Non-pigmented ciliary epithelial cell (primary cell): ENCODE measurements at regions not wholly inside any gene's neighbourhood (a gene's known extent, or its start where the extent isn't known, plus 50 kb on each side); places are given as distances from the start of the nearest gene placed in this dataset.
"Not testable (repeated sequence)": the region's sequence is repeated elsewhere in the genome, so short reads cannot be mapped to it uniquely, and the experiment has no call there.

Experiments
- DNase-seq: peaks from one replicate; pipeline ENCODE4 v3.0.0-alpha.2; 2010; ENCODE audit warnings: low read depth

- no peak for DNase-seq
These were observed 177.1 kb upstream of the SULF2 start for GRCh38 chr20:47962286-47962963.

DNA sequence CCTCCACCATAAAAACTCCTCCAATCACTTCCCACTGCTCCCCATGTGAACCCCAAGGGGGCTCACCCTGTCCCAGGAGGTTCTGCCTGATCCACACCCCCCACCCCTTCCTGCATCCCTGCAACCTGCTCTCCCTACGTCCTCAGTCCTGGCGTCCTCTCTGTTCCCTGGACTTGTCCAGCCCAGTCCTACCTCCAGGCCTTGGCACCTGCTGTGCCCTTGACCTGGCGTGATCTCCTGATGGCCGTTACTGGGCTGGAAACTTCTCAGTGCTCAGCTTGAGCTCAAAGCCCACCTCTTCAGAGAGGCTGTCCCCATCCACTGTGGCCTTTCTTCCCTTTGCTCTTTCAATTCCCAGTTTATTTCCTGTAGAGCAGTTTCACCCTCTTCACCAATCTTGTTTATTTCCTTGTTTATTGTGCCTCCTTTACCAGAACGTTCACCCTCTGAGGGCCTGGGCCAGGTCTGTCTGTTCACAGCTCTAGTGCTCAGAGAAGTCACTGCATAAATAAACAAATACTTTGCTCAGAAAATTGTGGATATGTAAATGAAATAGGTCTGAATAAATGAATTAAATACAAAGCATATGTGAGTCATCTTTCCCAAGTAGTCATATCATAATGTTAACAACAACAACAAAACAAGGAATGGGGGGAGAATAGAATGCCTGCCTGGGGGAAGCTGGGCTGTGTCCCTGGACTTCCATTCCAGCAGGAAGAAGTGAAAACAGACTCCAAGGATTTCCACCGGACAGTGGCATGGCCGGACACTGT, 175.7 kb upstream of the SULF2 start:
- DNase-seq = no peak

- no peak for DNase-seq
These were observed 175.0 kb upstream of the SULF2 start for GRCh38 chr20:47960277-47960676.

GRCh38 chr20:47957989-47958801, 172.9 kb upstream of the SULF2 start:
- not testable (repeated sequence) for DNase-seq

DNA sequence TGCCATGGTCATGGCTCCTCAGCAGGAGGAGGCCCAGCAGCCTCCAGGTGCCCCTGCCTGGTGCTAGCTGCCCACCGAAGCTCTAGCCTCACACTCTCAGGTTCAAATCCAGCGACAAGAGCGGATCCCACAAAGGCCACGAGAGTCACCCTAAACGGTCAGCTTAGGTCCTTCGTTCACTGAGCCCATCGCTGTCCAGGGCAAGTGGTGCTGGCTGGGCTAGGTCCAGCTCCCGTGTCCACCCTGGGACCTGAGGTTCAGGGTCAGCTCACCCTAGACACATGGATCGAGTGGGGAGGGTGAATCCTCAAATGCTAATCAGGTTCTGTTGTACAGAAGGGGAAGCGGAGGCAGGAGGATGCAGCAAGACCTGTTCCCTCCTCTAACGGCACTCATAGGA, 171.9 kb upstream of the SULF2 start:
- DNase-seq = no peak

DNA sequence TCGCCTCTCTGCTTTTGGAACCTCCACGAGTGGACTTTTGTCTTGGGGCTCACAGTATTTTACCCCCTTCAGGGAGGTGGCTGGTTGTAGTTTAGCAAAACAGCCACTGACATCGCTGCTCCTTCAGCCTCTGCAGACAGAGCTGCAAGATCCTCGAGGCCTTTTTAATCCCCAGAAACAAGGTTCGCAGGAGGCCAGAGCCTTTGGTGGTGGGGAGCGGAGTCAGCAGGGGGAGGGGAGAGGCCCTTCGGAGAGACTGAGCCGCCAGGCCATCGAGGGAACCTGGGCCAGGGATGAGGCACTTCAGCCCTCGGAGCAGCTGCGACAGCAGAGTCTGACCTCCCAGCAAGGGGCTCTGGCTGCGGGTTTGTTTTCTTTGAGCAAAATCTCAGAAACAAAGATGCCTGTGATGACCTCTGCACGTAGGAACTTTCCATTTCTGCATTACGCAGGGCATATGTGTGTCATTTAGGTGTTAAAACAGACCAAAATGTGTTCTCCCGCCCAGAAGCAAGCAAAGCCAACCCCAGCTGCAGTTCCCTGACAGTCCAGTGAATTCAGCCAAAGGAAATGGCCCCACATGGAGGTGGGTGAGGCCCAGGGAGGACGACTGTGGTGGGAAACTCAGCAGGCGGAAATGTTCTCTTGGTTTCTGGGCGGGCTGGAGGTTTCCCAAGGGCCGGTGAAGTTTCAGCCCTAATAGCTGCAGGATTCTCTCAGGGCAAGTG, 171.2 kb upstream of the SULF2 start:
- no peak for DNase-seq

DNA sequence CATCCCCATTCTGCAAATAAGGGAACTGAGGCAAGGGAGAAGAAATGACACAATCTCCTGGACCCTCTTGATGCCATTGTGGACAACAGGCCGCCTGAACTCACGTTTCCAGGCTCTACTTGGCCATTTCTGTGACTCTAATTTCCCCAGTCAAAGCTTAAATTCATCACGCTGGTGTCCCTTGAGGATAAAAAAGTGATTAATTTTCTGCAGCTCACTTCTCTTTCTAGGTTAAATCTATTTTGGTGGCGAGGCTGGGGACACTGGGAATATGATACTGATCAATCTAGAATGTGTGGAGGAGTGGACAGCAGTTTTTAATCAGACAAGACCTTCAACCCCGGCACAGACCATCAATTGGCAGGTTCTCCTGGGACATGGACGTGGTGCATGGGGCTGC, 168.2 kb upstream of the SULF2 start:
- no peak for DNase-seq

DNA sequence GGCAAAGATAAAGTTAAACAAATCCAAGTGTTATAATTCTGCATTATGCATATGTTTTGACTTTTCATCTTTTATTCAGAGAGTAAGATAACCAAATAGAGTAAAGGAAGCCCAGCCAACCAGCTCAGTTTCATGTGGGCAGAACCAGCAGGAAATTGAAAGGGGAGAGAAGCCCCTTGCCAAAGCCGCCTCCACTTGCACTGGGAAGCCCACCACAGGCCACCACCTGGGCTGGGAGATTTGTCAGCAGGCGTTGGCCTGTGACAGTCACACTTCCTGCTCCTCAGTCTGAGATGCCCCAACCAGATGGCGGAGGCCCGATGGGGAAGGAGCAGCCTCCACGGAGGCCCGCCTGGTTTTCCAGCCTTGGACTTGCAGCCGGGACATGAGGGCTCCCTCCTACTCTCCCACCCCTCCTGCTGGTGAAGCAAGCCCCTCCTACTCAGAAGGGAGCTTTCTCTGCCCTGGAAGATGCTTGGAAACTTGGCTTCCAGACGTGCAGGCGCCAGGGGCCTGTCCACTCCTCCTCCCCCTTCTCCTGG, 166.8 kb upstream of the SULF2 start:
- no peak for DNase-seq

DNA sequence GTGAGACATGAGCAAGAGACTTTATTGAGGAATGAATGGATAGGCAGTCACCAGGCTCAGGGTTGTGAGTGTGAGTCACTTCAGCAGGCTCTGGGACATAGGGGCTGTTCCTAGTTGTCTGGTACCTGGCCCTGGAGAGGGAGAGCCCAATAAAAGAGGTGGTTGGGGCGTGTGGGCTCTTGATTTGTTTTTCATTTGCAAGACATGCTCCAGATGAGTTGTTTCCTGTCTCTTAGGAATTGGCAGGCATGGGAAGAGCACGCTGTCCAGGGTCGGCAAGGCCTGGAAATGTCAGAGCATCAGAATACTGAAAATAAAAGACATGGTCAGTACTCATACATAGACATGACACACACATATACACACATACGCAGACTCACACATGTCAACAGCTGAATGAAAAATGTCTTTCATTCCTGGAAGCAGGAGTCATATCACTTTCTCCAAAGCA, 166.3 kb upstream of the SULF2 start:
- no peak for DNase-seq

DNA sequence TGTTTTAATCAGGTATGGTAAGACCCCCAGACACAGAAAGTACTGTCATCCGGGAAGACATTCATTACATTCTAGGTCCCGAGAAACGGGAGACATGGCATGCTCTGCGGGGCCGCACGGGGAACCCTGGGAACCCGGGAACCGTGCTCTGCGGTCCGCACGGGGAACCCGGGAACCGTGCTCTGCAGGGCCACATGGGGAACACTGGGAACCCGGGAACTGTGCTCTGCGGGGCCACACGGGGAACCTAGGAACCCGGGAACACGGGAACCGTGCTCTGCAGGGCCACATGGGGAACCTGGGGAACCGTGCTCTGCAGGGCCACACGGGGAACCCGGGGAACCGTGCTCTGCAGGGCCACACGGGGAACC, 165.6 kb upstream of the SULF2 start:
- DNase-seq = no peak

DNA sequence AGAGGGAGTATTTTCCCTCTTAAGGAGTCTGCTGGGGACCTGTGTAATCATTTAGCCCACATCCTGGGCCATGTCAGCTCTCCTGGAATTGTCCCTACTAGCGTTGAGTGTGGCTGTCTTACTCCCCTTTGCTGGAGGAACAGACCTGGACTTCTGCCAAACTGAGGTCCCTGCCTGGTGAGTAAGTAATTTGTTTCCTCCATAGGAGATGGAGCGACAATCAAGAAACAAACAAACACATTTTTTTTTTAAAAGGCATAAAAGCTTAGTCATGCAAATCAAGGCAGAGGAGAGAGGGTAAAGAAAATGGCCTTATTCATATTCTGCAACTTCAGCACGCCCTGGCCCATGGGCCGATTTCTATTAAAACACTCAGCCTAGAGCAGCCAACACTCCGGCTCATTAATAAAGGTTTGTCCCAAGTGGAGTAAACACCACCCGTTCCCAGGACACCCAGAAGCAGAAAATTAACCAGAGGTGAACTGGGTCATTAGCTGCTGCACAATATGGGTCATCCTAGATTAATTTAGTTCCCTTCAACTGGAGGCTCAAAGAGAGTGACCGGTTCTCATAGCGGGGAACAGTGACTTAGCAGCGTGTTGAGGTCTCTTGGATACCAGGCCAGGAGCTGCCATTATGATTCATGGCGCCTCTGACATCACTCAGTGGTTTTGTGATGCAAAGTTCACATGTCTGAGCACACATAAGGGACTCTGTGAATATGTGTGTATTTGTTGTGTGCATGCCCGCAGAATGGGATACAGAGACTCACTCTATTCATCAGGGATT, 165.0 kb upstream of the SULF2 start:
- no peak for DNase-seq

- no peak for DNase-seq
These were observed 163.9 kb upstream of the SULF2 start for GRCh38 chr20:47949230-47949629.

DNA sequence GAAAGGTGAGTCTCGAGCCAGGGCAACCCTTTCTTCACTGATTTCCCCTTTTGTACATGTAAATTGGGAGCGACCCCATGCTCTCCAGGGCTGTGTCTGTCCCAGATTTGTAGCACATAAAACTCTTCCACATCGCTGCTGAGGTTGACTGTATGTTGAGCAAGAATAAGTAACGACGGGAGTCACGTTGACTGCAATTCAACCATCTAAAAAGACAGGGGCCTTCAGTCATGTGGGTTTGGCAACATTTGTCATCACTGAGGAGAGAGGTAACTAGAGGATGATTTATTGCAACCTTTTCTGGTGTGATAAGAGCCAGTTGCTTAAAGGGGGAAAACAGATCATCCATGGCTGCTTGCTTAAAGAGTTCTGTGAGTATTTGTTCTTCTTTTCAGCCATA, 159.4 kb upstream of the SULF2 start:
- no peak for DNase-seq

DNA sequence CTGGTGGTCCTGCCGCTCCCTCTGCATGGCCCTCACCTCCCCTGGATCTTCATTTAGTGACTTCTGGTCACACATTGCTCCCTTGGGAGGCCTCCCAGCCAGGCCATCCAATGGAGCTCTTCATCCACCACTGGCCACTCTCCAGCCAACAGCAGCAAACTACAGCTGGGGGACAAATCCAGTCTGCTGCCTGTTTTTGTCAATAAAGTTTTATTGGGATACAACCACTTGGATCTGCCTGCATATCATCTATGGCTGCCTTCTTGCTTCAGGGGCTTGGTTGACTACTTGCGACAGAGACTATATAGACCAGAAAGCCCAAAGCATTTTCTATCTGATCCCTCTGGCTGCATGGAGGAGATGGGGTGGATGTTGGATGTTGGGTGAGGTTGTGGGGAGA, 156.6 kb upstream of the SULF2 start:
- no peak for DNase-seq

- no peak for DNase-seq
These were observed 155.0 kb upstream of the SULF2 start for GRCh38 chr20:47940101-47940813.

GRCh38 chr20:47936612-47937011, 151.3 kb upstream of the SULF2 start:
- DNase-seq = no peak

DNA sequence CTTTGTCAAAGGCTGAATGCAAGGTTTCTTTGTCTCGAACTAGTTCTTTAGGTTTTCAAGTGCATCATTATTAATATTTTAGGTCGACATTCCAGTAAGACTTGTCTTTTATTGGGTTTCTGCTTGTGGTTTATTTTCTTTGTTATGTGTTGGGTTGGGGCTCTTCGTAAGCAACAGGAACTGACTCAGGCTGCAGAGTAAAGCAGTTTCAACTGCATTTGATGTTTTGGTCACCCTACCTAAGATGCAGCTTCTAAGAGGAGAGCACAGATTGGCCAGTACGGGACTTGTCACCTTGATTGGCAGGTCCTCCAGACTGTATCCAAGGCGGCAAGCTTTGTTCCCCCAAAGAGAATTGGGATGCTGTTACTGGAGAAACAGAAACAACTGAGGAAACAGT, 149.5 kb upstream of the SULF2 start:
- DNase-seq = no peak

DNA sequence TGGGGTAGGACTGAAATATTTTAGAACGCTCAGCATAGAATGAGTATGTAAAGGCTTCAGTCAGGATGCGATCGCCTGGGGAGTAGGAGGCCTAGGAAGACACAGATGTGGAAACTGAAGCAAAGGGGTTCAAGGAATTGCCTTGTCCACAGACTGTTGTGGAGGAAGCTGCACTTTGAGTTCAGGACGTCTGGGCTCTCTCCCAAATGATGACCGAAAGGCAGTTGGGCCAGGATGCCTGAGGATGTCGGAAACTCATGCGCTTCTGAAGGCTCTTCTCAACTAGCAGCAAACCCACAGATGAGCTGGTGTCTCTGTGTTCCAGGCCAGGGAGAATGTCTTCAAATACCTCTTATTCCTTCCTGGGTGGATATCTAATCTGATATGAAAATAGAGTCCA, 146.2 kb upstream of the SULF2 start:
- DNase-seq = no peak

GRCh38 chr20:47931002-47931401, 145.7 kb upstream of the SULF2 start:
- DNase-seq = no peak

DNA sequence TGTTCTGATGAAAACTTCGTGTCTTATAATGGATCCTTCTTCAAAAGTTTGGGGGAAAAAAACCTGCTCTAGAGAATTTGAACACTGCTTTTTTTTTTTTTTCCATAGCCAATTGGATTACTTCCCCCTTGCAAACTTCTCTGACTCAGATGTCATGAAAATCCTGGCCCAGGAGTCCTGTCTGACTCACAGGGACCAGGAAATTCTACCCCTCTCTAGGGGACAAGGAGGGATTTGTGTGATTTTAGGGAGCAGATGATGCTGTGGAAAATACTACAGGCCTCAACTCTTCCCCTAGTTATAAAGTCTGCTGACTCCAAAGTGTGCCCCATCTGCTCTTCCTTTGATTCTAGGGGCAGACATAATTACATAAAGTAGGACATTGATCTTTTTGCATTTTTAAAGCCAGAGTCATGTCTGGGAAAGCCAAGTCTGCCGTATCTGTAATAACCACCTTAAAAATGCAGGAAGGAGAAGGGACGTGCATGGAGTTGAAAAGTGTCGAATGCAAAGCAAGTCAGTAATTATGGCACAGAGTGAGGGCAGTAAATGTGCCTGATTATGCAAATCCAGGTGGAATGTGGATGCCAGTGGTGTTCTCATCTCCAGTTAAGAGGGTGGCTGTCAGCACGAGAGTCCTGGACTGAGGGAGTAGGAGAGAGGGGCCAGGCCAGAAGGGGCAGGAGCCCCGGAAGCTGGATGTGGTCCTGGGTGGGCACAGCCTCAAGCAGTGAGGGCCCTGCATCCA, 144.3 kb upstream of the SULF2 start:
- no peak for DNase-seq
